GM12865 (cell line): ENCODE measurements at regions not wholly inside any gene's neighbourhood (a gene's known extent, or its start where the extent isn't known, plus 50 kb on each side); places are given as distances from the start of the nearest gene placed in this dataset.

Experiments
- DNase-seq: peaks from one replicate; pipeline ENCODE4 v3.0.0; 2010; ENCODE audit warnings: low read depth
- H3K4me3 ChIP-seq: 2 replicates; pipeline ENCODE4 v1.5.1; 2011; ENCODE audit warnings: mild to moderate bottlenecking, low read depth, low read length, control low read depth
- CTCF ChIP-seq: IDR thresholded peaks from 2 replicates; pipeline ENCODE4 v1.5.1; 2011; ENCODE audit warnings: low read length, control low read depth, low read depth, inconsistent platforms; ENCODE audit not compliant: insufficient read depth; ENCODE audit errors: missing control alignments

- no peak overlapping the region for H3K4me3 ChIP-seq
- peak; percentile 11 for DNase-seq
- no peak for TF ChIP-seq CTCF
These were observed 437.2 kb downstream of the MDFIC start for GRCh38 chr7:115359119-115359518.

- no peak for DNase-seq
- no peak for TF ChIP-seq CTCF
- no peak overlapping the region for H3K4me3 ChIP-seq
These were observed 435.8 kb downstream of the MDFIC start for GRCh38 chr7:115357703-115357999.

- DNase-seq = no peak
- TF ChIP-seq CTCF = no peak
- H3K4me3 ChIP-seq = no peak overlapping the region
These were observed 435.3 kb downstream of the MDFIC start for GRCh38 chr7:115356999-115357702.

GRCh38 chr7:115356139-115356746, 434.3 kb downstream of the MDFIC start:
- DNase-seq = peak; percentile 29
- no peak overlapping the region for H3K4me3 ChIP-seq
- peak; percentile 30 for TF ChIP-seq CTCF

GRCh38 chr7:115354925-115355324, 433.0 kb downstream of the MDFIC start:
- TF ChIP-seq CTCF = no peak
- H3K4me3 ChIP-seq = no peak overlapping the region
- no peak for DNase-seq

- no peak overlapping the region for H3K4me3 ChIP-seq
- TF ChIP-seq CTCF = no peak
- no peak for DNase-seq
These were observed 430.5 kb downstream of the MDFIC start for GRCh38 chr7:115352375-115352774.

- no peak overlapping the region for H3K4me3 ChIP-seq
- TF ChIP-seq CTCF = no peak
- no peak for DNase-seq
These were observed 428.9 kb downstream of the MDFIC start for GRCh38 chr7:115350764-115351163.
